ENCODE measurements at regions not wholly inside any gene's neighbourhood (a gene's known extent, or its start where the extent isn't known, plus 50 kb on each side); places are given as distances from the start of the nearest gene placed in this dataset.

DNA sequence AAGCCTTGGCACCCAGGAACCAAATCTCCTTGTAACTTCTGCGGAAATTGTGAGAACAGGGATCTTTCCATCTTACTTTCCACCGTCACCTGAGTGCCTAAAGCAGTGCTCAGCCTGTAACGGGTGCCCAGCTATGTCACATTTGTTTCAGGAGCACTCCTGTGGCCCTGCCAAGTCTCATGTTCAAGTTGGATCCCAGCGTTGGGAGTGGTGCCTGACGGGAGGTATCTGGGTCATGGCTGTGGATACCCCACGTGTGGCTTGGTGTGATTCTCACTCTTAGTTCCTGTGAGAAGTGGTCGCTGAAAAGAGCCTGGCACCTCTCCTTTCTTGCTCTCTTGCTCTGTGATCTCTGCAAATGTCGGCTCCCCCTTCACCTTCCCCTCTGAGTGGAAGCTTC is 114.9 kb downstream of the UQCRFS1 start:
- DNase-seq (ENCODE audit: extremely low read depth, low read depth) = no peak

DNA sequence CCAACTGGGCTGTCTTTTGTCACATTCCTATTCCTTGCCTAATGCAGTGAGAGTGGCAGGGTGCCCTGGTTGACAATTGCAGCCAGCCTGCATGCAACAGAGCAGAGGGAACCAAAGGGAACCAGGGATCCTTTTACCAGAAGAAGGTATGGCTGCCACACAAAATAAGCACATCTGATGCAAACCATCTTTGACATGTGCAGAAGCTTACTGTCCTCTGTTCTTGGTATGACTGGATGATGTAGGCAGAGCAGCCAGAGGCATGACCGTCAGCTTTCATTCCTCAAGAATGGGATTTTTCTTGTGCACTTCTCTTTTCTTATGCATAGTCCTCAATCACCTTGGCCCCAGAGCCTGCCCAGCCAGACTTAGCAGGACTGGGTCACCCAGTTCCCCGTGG is 116.1 kb downstream of the UQCRFS1 start:
- no peak for DNase-seq (ENCODE audit: extremely low read depth, low read depth)

DNA sequence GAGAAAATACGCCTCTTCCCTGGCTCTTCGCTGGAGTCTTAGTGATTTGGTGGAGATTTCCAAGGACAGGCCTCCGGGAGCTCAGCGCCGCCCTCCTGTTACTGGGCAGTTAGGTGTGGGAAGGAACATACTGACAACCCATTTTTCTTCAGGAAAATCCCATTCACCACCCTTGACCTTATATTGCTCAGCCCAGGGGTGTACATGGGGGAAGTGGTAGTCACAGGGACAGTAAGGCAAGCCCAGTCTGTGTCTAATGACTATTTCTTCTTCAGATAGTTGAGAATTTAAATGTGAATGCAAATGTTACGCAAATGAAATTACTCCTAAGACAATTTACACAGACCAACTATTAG is 119.4 kb downstream of the UQCRFS1 start:
- DNase-seq (ENCODE audit: extremely low read depth, low read depth) = no peak

DNA sequence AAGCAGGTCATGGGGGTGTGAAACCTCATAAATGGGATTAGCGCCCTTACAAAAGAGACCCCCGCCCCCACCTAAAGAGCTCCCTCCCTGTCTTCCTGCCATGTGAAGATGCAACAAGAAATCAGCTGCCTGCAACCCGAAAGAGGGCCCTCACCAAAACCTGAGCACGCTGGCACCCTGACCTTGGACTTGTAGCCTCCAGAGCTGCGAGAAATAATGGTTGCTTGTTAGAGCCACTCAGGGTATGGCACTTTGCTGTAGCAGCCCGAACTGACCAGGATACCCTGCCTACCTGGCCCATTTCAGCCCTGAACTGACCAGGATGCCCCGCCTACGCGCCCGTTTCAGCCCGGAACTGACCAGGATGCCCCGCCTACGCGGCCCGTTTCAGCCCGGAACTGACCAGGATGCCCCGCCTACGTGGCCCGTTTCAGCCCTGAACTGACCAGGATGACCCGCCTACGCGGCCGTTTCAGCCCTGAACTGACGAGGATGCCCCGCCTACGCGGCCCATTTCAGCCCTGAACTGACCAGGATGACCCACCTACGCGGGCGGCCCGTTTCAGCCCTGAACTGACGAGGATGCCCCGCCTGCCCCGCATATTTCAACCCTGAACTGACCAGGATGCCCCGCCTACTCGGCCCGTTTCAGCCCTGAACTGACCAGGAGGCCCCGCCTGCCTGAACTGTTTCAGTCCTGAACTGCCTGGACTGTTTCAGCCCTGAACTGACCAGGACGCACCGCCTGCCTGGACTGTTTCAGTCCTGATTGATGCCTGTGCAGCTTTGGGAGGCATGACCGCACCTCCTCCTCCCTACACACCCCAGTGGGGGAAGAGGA is 120.0 kb downstream of the UQCRFS1 start:
- no peak for DNase-seq (ENCODE audit: extremely low read depth, low read depth)

DNA sequence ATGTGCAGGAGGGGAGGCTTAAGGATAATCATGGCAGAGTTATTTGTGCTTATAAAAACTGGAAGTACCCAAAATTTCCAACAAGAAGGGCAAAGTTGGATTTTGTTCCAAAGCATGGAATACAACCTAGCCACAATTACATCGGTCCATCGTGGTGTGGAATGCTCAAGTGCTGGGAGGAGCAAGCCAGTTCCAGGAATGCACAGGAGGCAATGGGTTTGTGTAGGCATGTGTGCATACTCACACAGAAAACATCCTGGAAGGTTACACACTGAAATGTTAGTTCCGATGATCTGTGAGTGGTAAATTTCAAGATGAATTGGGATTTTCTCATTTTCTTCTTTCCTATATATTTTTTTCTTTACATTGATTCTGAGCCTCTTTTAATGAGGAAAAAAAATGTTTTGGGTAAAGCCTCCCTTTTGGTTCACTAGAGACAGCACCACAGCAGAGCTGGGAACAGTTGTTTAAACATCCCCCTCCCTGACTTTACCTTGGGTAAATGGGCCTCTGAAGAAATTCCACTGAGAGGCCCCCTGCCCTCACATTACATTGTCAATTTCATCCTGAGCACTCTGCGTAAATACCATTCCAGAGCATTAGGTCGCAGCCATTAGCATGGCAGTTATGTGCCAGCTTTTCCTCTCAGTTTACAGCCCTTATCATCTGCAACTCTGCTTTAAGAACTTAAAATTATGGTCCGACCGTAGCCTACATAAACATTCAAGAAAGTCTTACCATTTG is 122.0 kb downstream of the UQCRFS1 start:
- no peak for DNase-seq (ENCODE audit: extremely low read depth, low read depth)

DNA sequence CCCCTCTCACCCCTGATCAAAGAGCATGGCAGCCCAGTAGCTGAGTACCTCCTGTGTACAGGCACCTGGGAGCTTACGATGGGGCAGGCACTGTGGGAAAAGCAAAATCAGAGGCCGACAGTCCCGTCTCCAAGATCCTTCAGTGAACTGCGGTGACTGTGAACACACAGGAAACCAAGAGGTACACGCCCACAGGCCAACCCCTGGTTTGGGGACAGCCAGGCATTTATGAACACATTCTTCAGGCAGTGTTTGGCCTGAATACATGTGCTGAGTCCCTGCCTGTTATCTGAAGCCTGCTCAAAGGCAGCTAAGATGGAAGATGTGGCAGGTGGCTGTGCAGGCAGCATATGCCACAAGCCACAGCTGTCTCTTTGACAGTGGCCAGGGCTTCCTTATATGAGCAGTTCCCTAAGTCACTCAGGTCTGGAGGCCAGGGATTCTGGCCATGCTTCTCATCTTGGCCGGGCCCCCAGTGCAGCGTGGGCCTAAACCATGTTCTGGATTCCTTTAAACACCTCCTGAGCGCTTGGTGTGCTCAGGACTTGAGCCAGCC is 123.6 kb downstream of the UQCRFS1 start:
- no peak for DNase-seq (ENCODE audit: extremely low read depth, low read depth)

DNA sequence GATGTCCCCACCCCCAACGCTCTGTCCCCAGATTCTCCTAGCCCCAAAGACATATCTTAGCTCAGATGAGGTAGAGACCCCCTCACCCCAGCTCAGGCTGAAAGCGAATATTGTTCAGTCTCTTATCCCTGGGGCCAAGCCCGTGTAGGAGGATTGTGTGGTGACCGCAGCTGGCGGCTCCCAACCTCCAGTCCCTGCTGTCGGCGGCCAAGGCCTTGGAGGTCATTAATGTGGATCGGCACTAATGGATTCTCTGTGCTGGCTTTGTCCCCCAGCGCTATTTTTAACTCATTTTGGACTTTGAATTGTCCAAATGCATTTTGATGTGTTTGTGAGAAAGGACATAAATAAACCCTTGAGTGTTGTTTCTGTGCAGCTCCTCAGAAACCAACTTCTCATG is 124.2 kb downstream of the UQCRFS1 start:
- DNase-seq (ENCODE audit: extremely low read depth, low read depth) = no peak

DNA sequence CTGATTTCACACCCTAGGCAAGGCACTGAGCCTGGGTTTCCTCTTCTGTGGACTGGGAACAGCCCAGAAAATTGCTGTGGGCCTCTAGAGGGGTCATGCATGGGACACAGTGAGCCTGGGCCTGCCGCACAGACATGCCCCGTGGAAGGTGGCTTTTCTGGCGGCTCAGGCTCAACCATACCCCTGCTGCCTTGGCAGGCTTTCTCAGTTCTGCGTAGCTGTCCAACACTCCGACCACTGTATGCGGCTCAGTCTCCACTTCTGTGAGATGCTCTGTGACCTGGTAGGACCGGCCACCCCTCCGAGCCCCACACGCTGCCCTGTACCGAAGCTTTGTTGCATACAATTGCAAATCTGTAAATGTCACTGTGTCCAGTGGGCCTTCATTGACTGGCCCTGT is 126.3 kb downstream of the UQCRFS1 start:
- DNase-seq (ENCODE audit: extremely low read depth, low read depth) = no peak

DNA sequence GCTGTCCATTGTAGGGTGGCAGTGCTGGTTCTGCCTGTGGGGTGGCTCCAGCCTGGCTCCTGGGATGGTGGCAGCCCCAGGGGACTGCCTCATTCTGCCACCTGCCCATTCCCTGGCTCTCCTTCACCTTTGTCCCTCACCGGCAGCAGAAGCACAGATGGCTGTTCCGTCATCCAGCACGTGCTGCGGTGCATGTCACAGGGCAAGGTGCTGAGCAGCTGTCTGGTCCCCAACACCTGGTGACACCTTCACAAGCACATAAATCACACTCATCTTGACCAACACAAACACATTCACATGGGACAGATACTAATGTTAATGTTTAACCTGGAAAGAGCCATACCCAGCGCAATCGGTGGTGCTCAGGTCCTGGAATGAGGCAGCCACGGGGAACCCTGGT is 126.8 kb downstream of the UQCRFS1 start:
- no peak for DNase-seq (ENCODE audit: extremely low read depth, low read depth)

DNA sequence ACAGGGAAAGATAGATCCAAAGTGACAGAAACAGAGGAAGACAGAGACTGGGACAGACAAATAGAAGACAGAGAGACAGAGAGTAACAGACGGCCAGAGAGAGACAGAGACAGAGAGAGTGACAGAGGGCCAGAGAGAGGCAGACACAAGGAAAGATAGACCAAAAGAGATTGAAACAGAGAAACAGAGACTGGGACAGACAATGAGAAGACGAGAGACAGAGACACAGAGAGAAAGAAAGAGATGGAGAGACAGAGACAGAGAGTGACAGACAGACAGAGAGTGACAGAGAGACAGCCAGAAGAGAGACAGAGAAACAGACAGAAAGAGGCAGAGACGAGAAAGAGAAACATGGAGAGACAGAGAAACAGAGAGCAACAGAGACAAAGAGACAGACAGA is 127.3 kb downstream of the UQCRFS1 start:
- no peak for DNase-seq (ENCODE audit: extremely low read depth, low read depth)

DNA sequence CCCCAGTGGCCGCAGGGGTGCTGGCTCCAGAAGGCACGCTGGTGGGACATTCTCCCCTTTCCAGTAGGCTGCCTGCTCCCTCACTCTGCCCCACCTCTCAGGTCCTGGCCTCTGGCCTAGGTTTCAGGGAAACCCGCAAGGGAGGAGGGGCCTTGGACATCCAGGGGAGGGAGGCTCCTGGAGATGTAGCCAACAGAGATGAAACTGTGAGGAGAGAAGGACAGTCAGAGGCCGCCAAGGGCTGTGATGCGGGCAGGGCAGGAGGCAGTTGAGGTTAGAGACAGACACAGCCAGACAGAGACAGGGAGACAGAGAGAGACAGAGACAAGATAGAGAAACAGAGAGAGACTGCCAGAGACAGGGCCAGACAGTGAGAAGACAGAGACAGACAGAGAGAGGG is 127.7 kb downstream of the UQCRFS1 start:
- DNase-seq (ENCODE audit: extremely low read depth, low read depth) = no peak

DNA sequence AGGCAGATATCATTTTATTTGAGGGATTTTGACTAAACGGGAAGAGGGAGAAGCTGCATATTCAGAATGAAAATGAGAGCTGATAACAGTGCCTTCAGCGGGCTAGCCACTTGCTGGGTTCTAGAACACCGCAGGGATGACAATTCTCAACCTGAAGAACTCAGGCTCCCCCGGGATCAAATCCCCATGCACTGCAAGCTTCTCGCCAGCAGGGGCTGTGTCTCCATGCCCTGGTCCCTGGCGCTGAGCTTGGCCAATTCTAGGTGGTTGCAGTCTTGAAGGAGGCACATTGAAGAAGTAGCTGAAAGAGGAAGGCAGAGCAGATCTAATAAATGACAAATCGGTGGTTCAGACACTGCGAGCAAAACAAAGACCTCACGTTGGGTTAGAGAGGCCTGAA is 128.7 kb downstream of the UQCRFS1 start:
- DNase-seq (ENCODE audit: extremely low read depth, low read depth) = no peak

DNA sequence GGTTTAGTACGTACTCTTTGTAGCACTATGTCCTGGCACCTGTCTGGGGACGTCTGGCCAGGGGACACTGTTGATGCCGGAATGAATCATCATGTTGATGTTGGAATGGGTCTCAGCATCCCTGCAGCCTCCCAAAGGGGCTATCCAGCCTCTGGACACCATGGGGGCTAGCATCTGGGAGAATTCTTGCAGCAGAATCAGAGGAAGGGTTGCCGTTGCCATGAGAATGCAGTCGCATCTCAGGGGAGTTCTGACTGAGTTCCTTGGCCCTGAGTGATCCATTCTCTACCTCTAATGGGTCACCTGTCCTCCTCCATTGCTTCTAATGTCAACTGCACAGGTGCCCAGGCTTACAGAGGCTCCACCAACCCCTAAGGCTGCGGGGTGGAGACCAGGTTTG is 129.1 kb downstream of the UQCRFS1 start:
- no peak for DNase-seq (ENCODE audit: extremely low read depth, low read depth)

DNA sequence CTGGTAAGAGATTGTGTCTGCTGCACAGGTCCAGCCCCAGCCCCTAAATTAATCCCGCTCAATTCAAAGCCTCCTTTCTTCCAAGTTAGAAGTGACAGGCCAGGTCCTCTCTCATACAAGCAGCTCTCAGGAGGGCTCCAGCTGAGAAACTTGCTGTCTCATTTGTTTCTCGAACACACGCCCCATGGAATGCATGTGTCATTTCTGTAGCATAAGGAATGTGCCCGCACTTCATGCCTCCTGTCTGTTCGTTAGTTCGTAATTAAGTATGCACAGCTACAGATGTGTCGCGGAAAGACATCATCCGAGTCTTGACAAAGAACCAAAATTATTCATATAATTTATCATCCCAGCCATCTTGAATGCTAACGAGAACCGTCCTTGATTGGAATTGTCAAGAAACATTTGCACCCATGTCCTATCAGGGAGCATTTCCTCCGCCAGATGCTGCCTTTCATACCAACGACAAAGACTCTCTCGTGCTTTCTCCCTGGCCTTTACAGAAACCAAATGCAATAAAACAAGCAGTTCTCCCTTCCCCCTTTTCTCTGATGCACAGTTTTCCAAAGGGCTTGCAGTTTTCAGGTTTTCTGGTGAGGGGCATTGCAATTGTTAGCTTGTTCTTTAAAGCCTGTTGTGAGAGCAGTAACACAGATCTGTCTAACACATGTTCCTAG is 133.5 kb downstream of the UQCRFS1 start:
- no peak for DNase-seq (ENCODE audit: extremely low read depth, low read depth)

DNA sequence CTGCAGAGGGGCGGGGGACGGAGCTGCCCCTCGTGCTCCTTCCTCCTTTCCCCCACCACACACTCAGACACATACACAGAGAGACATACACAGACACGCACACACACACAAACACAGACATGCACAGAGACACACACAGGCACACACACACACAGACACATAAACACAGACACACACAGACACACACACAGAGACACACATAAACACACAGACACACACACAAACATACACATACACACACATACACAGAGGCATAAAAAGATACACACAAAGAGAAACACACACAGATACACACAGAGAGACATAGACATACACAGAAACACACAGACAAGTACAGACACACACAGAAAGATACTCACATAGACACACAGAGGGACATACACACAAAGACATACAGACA is 136.0 kb downstream of the UQCRFS1 start:
- no peak for DNase-seq (ENCODE audit: extremely low read depth, low read depth)

DNA sequence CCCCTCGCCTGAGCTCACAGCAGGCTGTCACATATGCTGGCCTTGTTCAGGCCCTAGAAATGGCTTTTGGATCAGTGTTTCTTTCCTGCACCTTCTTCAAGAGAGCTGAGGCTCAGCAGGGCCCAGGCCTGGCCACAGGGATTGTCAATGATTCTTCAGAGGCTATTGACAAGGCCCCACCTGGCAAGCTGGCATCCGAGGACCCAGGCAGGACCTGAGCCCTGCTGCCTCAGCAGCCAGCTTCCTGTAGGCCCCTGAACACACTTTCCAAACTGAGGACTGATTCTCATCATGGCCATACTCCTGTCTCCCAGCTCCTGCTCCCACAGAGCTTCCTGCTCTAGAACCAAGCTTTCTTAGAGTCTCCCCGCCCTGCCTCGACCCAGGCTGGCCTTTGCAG is 136.8 kb downstream of the UQCRFS1 start:
- no peak for DNase-seq (ENCODE audit: extremely low read depth, low read depth)

DNA sequence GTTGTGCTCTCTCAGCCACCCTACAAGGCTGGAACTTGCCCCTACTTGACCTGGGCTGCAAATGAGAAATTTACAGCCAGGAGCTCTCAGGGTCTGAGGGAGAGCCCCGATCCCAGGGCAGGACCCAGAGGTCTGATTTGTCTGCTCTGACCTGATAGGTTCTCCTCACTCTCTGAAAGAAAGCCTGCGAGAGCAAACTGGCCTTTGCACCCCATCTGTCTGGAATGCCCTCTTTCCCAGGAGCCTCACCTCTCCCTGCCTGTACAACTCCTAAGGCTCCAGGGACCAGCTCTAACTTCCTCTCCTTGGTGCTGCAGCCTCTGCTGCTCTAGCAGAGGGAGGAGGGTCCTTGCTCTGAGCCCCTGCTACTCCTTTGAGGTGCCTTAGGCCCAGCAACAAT is 137.8 kb downstream of the UQCRFS1 start:
- DNase-seq (ENCODE audit: extremely low read depth, low read depth) = no peak

DNA sequence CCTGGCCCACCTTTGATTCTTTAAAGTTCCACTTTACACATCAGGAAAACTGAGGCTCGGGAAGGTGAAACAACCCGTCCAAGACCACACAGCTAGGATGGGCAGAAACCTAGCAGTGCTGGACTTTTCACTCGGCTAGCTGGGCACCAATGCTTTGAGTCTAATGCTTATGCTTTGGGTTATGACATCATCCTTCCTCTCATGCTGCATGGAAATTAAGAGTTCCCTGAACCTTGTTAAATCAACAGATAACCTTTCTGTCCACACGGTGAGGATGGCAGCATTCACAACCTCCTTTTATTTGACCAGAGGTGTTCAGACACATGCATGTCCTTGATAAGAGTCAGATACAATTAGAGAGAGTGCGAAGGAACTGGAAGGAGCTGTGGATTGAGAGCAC is 138.4 kb downstream of the UQCRFS1 start:
- DNase-seq (ENCODE audit: extremely low read depth, low read depth) = no peak

DNA sequence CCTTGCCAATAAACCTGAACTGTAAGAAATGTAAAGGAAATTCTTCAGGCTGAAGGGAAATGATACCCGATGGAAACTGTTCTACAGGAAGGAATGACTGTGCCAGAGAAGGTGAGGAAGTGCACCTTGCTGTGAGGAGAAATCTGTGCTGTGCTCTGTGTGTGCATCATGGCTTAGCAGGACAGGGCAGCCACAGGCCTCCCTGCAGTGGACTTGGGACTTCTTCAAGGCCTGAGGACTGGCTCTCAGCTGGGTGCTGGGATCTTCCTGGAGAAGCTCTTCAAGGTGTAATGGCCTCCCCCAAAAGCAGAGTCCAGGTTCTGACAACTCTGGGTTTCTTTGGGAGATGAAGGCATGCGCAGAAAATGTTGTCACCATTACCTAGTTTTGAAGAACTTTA is 145.1 kb downstream of the UQCRFS1 start:
- DNase-seq (ENCODE audit: extremely low read depth, low read depth) = no peak

DNA sequence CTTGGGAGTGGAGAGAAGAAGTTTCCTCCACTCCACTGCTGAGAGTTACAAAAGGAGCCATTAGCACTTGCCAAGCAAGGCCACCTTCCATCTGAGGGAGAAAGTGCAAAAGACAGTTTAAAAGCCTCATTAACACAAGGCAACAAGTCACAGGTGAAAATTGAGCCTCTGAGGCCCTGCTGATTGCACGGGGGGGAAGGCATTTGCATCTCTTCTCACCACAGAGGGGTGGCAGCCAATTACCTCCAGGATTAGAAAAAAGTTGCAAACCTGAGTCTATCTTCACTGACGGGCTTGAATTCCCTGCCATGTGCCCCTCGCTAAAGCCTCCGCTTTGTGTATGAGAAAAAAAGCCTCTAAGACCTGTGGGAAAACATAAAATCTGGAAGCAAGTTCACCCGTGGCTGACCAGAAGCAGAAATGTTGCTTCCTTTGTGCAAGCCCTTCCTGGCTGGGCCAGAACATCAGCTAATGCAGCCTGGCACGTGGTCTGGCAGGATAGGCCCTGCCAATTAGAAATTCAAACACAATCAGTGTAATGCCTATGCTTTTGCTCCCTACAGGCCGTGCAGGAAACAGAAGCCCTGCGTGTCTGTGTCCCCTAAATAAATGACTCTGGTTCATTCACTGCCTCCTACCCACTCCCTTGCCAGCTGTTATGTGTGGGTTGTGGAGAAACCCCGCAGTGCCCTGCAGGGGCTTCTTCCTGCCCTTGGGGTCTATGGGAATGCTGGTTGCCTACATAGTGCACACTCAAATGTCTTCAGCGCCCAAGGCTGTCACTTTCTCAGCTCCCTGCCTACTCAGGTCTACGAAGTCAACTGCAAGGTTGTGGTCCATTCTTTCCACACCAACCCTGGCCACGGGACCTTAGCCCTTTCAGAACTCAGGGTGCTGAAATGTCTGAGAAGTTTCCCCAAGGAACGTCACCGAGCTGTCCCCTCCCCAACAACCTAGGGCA is 150.2 kb downstream of the UQCRFS1 start:
- DNase-seq (ENCODE audit: extremely low read depth, low read depth) = no peak
